CD14-positive monocyte (primary cell): ENCODE measurements at regions not wholly inside any gene's neighbourhood (a gene's known extent, or its start where the extent isn't known, plus 50 kb on each side); places are given as distances from the start of the nearest gene placed in this dataset.

Experiments
- DNase-seq, 3 donors: peaks; one replicate each; pipeline ENCODE4 v3.0.0-alpha.2; 2011 to 2022
- H2AFZ ChIP-seq: 2 replicates; pipeline ENCODE4 v1.6.0; 2012; ENCODE audit warnings: mild to moderate bottlenecking, low read depth, low read length, inconsistent platforms; ENCODE audit not compliant: insufficient read depth, poor library complexity, severe bottlenecking
- H3K27ac ChIP-seq, 2 donors: 1 replicate in 1 of 2; 2 replicates in 1 of 2; pipeline ENCODE4 v1.5.1; 2012 to 2013; ENCODE audit warnings: low read length in 2 of 2, control low read depth in 1 of 2, inconsistent platforms in 1 of 2, low read depth in 1 of 2, mild to moderate bottlenecking in 1 of 2
- H3K27me3 ChIP-seq, 2 donors: one replicate each; pipeline versions ENCODE4 v1.6.0 to v1.6.1; 2011 to 2013; ENCODE audit warnings: low read length in 2 of 2; ENCODE audit not compliant: control insufficient read depth in 2 of 2, insufficient read depth in 2 of 2
- H3K36me3 ChIP-seq, 2 donors: replicated peaks in 1 of 2; 1 replicate in 1 of 2; 2 replicates in 1 of 2; pipeline versions ENCODE4 v1.5.1 to v1.6.1; 2012 to 2013; ENCODE audit warnings: low read length in 2 of 2, control low read depth in 1 of 2, inconsistent platforms in 1 of 2, mild to moderate bottlenecking in 1 of 2; ENCODE audit not compliant: insufficient read depth in 2 of 2, control insufficient read depth in 1 of 2
- H3K4me1 ChIP-seq, 2 donors: 1 replicate in 1 of 2; 2 replicates in 1 of 2; pipeline versions ENCODE4 v1.5.1 to v1.6.1; 2012 to 2013; ENCODE audit warnings: low read length in 2 of 2, control low read depth in 1 of 2, inconsistent platforms in 1 of 2, mild to moderate bottlenecking in 1 of 2, moderate library complexity in 1 of 2; ENCODE audit not compliant: insufficient read depth in 2 of 2, control insufficient read depth in 1 of 2
- H3K4me2 ChIP-seq: replicated peaks from 2 replicates; pipeline ENCODE3; 2012; ENCODE audit warnings: low read length, moderate library complexity, mild to moderate bottlenecking; ENCODE audit not compliant: poor library complexity, severe bottlenecking; ENCODE audit errors: extremely low read depth
- H3K4me3 ChIP-seq, 3 experiments: fragments of 200-600 bp in 1 of 3; sonication (generic) in 1 of 3; replicated peaks in 1 of 3; 1 replicate in 2 of 3; 2 replicates in 1 of 3; pipeline ENCODE4 v1.5.1; 2011 to 2013; ENCODE audit warnings: low read length in 3 of 3, mild to moderate bottlenecking in 3 of 3, control low read depth in 2 of 3, low read depth in 2 of 3, inconsistent platforms in 1 of 3, moderate library complexity in 1 of 3
- H3K79me2 ChIP-seq: 2 replicates; pipeline ENCODE4 v1.6.0; 2012; ENCODE audit warnings: mild to moderate bottlenecking, control low read depth, inconsistent platforms, low read length, moderate library complexity; ENCODE audit not compliant: insufficient read depth
- H3K9ac ChIP-seq: 2 replicates; pipeline ENCODE4 v1.6.0; 2017; ENCODE audit warnings: low read length, mild to moderate bottlenecking; ENCODE audit not compliant: insufficient read depth, poor library complexity, severe bottlenecking
- H3K9me3 ChIP-seq, 2 donors: replicated peaks in 1 of 2; 1 replicate in 1 of 2; 2 replicates in 1 of 2; pipeline versions ENCODE4 v1.5.1 to v1.6.1; 2012 to 2013; ENCODE audit warnings: low read length in 2 of 2, control low read depth in 1 of 2; ENCODE audit not compliant: control insufficient read depth in 1 of 2, insufficient read depth in 1 of 2
- H4K20me1 ChIP-seq: 2 replicates; pipeline ENCODE4 v1.6.0; 2012; ENCODE audit warnings: mild to moderate bottlenecking, low read length, control low read depth, moderate library complexity; ENCODE audit not compliant: insufficient read depth
- H3K27ac Mint-ChIP-seq, 7 donors: one replicate each; pipeline ENCODE4 v1.8.0; 2020; ENCODE audit warnings: mild to moderate bottlenecking in 7 of 7, mixed read lengths in 7 of 7, moderate library complexity in 6 of 7, inconsistent platforms in 2 of 7
- H3K27me3 Mint-ChIP-seq, 3 donors: one replicate each; pipeline ENCODE4 v1.8.0; 2021 to 2022; ENCODE audit warnings: low read depth in 3 of 3, mild to moderate bottlenecking in 3 of 3, mixed read lengths in 3 of 3, moderate library complexity in 3 of 3, inconsistent platforms in 1 of 3
- H3K36me3 Mint-ChIP-seq, 2 donors: one replicate each; pipeline ENCODE4 v1.8.0; 2020; ENCODE audit warnings: mixed read lengths in 2 of 2, inconsistent platforms in 1 of 2, mild to moderate bottlenecking in 1 of 2
- H3K4me1 Mint-ChIP-seq: one replicate; pipeline ENCODE4 v1.8.0; 2020; ENCODE audit warnings: mild to moderate bottlenecking, mixed read lengths
- H3K4me3 Mint-ChIP-seq, 2 donors: one replicate each; pipeline ENCODE4 v1.8.0; 2020; ENCODE audit warnings: mild to moderate bottlenecking in 2 of 2, mixed read lengths in 2 of 2, moderate library complexity in 1 of 2
- H3K9me3 Mint-ChIP-seq, 7 donors: one replicate each; pipeline ENCODE4 v1.8.0; 2020 to 2022; ENCODE audit warnings: mixed read lengths in 7 of 7, mild to moderate bottlenecking in 6 of 7, moderate library complexity in 6 of 7, inconsistent platforms in 2 of 7
- WGBS: methylation state at CpG from one replicate; pipeline ENCODE4 v1.1.5; 2013; ENCODE audit warnings: missing lambda C conversion rate; ENCODE audit not compliant: insufficient coverage; 5-methylcytosine and 5-hydroxymethylcytosine counted together
- intact Hi-C, 2 donors: fragments of 100-400 bp; cut with micrococcal nuclease; formaldehyde crosslinking; loops; one replicate each; pipeline versions ENCODE4 v1.15.0 to v1.15.1; 2023
- TF ChIP-seq, protein P1 (sequence below): fragments of 200-600 bp; IDR thresholded peaks from one replicate; pipeline ENCODE4 v1.8.0; 2022; ENCODE audit warnings: antibody characterized with exemption, mild to moderate bottlenecking

DNA sequence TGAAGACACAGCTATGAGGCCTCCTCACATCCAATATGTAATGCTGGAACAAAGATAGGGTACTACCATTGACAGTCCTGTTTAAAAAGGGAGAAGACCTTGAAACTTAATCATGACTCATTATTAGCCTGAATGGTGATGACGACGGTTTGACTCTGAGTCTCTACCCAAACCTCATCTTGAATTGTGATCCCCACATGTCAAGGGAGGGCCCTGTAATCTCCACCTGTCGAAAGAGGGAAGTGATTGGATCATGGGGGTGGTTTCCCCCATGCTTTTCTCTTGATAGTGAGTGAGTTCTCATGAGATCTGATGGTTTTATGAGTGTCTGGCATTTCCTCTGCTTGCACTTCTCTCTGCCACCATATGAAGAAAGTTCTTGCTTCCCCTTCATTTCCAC is 395.3 kb upstream of the CPEB2 start:
- Mint-ChIP-seq H3K27ac (no peak overlapping the region), H3K27me3 (no peaks in the 10 kb centered on the region), H3K4me1 (no peaks in the 10 kb centered on the region), H3K4me3 (no peak overlapping the region), H3K36me3 (no peaks in the 10 kb centered on the region), H3K9me3 (peaks cover 0 to 9% (median 3%) of the 10 kb centered on the region in 7 donors)
- H3K27ac ChIP-seq = no peak overlapping the region
- H3K36me3 ChIP-seq = no peaks in the 10 kb centered on the region
- no peak overlapping the region for H2AFZ ChIP-seq
- WGBS = no CpG with 5 or more reads among the region's 3 CpGs
- TF ChIP-seq, protein P1, sequence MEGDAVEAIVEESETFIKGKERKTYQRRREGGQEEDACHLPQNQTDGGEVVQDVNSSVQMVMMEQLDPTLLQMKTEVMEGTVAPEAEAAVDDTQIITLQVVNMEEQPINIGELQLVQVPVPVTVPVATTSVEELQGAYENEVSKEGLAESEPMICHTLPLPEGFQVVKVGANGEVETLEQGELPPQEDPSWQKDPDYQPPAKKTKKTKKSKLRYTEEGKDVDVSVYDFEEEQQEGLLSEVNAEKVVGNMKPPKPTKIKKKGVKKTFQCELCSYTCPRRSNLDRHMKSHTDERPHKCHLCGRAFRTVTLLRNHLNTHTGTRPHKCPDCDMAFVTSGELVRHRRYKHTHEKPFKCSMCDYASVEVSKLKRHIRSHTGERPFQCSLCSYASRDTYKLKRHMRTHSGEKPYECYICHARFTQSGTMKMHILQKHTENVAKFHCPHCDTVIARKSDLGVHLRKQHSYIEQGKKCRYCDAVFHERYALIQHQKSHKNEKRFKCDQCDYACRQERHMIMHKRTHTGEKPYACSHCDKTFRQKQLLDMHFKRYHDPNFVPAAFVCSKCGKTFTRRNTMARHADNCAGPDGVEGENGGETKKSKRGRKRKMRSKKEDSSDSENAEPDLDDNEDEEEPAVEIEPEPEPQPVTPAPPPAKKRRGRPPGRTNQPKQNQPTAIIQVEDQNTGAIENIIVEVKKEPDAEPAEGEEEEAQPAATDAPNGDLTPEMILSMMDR = no peak
- H3K4me3 ChIP-seq = no peak overlapping the region
- peaks cover 0 to 3% of the 10 kb centered on the region in 2 donors for H3K9me3 ChIP-seq
- no peaks in the 10 kb centered on the region for H3K79me2 ChIP-seq
- no peaks in the 10 kb centered on the region for H3K27me3 ChIP-seq
- H3K4me1 ChIP-seq = no peaks in the 10 kb centered on the region
- H4K20me1 ChIP-seq = no peaks in the 10 kb centered on the region
- no peak overlapping the region for H3K9ac ChIP-seq
- intact Hi-C loops = no loop called here
- no peak for DNase-seq
- H3K4me2 ChIP-seq = no peak overlapping the region

DNA sequence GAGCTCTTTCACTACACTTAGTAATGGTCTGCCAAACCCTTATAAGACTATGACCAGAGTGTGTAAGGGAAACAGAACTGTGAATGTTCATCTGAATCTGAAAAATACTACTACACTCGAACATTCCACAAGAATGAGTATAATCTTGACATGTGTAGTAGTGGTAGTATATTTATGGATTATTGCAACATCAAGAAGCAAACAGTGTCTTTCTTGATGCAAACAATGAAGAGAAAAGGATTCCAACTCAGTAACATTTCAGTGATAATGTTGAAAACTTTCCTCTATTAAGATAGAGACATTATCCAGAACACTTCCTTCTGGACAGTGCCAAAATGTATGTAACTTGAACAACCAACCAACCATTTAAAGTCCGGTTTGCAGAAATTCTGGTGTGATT is 394.7 kb upstream of the CPEB2 start:
- peaks cover 0 to 3% of the 10 kb centered on the region in 2 donors for H3K9me3 ChIP-seq
- H3K4me3 ChIP-seq = no peak overlapping the region
- no peak for DNase-seq
- H3K27me3 Mint-ChIP-seq = no peaks in the 10 kb centered on the region
- intact Hi-C loops = no loop called here
- H3K9me3 Mint-ChIP-seq = peaks cover 0 to 10% (median 3%) of the 10 kb centered on the region in 7 donors
- H3K9ac ChIP-seq = no peak overlapping the region
- WGBS = no CpG with 5 or more reads among the region's 2 CpGs
- no peaks in the 10 kb centered on the region for H3K27me3 ChIP-seq
- no peak overlapping the region for H2AFZ ChIP-seq
- no peaks in the 10 kb centered on the region for H3K79me2 ChIP-seq
- no peaks in the 10 kb centered on the region for H3K36me3 Mint-ChIP-seq
- H3K4me2 ChIP-seq = no peak overlapping the region
- H3K36me3 ChIP-seq = no peaks in the 10 kb centered on the region
- TF ChIP-seq, protein P1 = no peak
- no peaks in the 10 kb centered on the region for H4K20me1 ChIP-seq
- no peaks in the 10 kb centered on the region for H3K4me1 Mint-ChIP-seq
- no peak overlapping the region for H3K4me3 Mint-ChIP-seq
- H3K27ac Mint-ChIP-seq = no peak overlapping the region
- H3K4me1 ChIP-seq = no peaks in the 10 kb centered on the region
- no peak overlapping the region for H3K27ac ChIP-seq
